K562 (cell line): ENCODE measurements at regions not wholly inside any gene's neighbourhood (a gene's known extent, or its start where the extent isn't known, plus 50 kb on each side); places are given as distances from the start of the nearest gene placed in this dataset.

ENCODE experiments used
- EZH2 ChIP-seq: IDR thresholded peaks from 2 replicates; pipeline ENCODE4 v1.6.1; 2012; ENCODE audit warnings: low read depth, mild to moderate bottlenecking, inconsistent platforms, low read length, borderline replicate concordance
- FOXM1 ChIP-seq, 2 experiments: fragments of 450-650 bp in 1 of 2; sonication (generic) in 1 of 2; formaldehyde crosslinking in 1 of 2; IDR thresholded peaks; 2 replicates each; pipeline versions ENCODE4 v1.6.1 to v1.9.0; 2017 to 2022; ENCODE audit warnings: low read depth in 2 of 2, mild to moderate bottlenecking in 2 of 2, missing genetic modification reagents in 1 of 2, moderate library complexity in 1 of 2
- MAZ ChIP-seq, 2 experiments: fragments of 450-650 bp in 1 of 2; sonication (generic) in 1 of 2; formaldehyde crosslinking; IDR thresholded peaks in 1 of 2; conservative IDR thresholded peaks in 1 of 2; 2 replicates each; pipeline versions ENCODE4 v1.4.0 to v1.5.0; 2020; ENCODE audit warnings: mild to moderate bottlenecking in 1 of 2, missing genetic modification reagents in 1 of 2
- NR2C2 ChIP-seq, 2 experiments: fragments of 200-800 bp in 1 of 2; sonication (Bioruptor generic) in 1 of 2; sonication (generic) in 1 of 2; formaldehyde crosslinking in 1 of 2; IDR thresholded peaks; 2 replicates each; pipeline versions ENCODE4 v1.6.1 to v1.8.0; 2016 to 2022; ENCODE audit warnings: mild to moderate bottlenecking in 1 of 2, missing compliant biosample characterization in 1 of 2, missing genetic modification characterization in 1 of 2, missing genetic modification reagents in 1 of 2
- SAFB2 ChIP-seq: fragments of 200-400 bp; formaldehyde crosslinking; IDR thresholded peaks from 2 replicates; pipeline ENCODE4 v1.6.1; 2018; ENCODE audit warnings: borderline replicate concordance, low read length, low read depth, moderate library complexity; ENCODE audit not compliant: severe bottlenecking
- SRSF9 ChIP-seq: fragments of 200-400 bp; formaldehyde crosslinking; IDR thresholded peaks from 2 replicates; pipeline ENCODE4 v1.6.1; 2017; ENCODE audit warnings: low read depth, low read length, borderline replicate concordance
- ZKSCAN1 ChIP-seq: fragments of 150-350 bp; IDR thresholded peaks from 2 replicates; pipeline ENCODE4 v1.6.1; 2016; ENCODE audit warnings: low read depth, low read length
- TF ChIP-seq, protein P1 (sequence below): sonication (generic); formaldehyde crosslinking; IDR thresholded peaks from 2 replicates; pipeline ENCODE4 v1.4.0; 2020; ENCODE audit warnings: mild to moderate bottlenecking, missing genetic modification reagents
- TF ChIP-seq, protein P2 (sequence below): fragments of 200-800 bp; sonication (Bioruptor generic); IDR thresholded peaks from 2 replicates; pipeline ENCODE4 v1.6.1; 2016; ENCODE audit warnings: missing genetic modification characterization, missing compliant biosample characterization
- TF ChIP-seq, protein P3 (sequence below): fragments of 250-450 bp; sonication (Bioruptor Pico); IDR thresholded peaks from 2 replicates; pipeline ENCODE4 v1.5.0; 2020; ENCODE audit warnings: mild to moderate bottlenecking

DNA sequence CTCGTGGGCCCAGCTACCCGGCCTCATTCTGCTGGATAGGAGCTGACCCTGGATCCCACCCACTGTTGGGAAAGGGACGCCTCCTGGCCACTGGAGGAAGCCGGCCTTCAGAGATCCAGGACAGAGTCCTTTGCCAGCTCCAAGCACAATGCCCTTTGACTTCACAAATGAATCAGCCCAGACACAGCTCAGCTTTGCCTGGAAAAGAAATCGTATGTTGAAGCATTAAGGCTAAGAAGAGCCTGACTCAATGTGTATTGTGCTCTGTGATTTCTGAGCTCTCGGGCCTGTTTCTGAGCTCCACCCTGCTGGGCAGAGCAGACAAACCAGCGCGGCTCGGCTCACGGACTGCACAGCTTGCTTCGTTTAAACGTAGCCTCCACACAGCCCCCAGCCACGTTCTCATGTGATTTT is 162.9 kb upstream of the APCDD1 start:
- TF ChIP-seq FOXM1 (IDR thresholded peaks at IDR 0.05; ENCODE audit: low read depth) (no peak), FOXM1 (CRISPR knock-in tag; IDR thresholded peaks at IDR 0.05; ENCODE audit: low read depth) (no peak), EZH2 (no peak), SAFB2 (no peak), NR2C2 (CRISPR knock-in tag; IDR thresholded peaks at IDR 0.05) (no peak), NR2C2 (tag; IDR thresholded peaks at IDR 0.05) (no peak), ZKSCAN1 (no peak), SRSF9 (no peak), MAZ (CRISPR knock-in tag; conservative IDR thresholded peaks at IDR 0.05 in 1 of 2, IDR thresholded peaks at IDR 0.05 in 1 of 2) (no peak)
- TF ChIP-seq, protein P1, sequence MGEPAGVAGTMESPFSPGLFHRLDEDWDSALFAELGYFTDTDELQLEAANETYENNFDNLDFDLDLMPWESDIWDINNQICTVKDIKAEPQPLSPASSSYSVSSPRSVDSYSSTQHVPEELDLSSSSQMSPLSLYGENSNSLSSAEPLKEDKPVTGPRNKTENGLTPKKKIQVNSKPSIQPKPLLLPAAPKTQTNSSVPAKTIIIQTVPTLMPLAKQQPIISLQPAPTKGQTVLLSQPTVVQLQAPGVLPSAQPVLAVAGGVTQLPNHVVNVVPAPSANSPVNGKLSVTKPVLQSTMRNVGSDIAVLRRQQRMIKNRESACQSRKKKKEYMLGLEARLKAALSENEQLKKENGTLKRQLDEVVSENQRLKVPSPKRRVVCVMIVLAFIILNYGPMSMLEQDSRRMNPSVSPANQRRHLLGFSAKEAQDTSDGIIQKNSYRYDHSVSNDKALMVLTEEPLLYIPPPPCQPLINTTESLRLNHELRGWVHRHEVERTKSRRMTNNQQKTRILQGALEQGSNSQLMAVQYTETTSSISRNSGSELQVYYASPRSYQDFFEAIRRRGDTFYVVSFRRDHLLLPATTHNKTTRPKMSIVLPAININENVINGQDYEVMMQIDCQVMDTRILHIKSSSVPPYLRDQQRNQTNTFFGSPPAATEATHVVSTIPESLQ: no peak
- TF ChIP-seq, protein P2, sequence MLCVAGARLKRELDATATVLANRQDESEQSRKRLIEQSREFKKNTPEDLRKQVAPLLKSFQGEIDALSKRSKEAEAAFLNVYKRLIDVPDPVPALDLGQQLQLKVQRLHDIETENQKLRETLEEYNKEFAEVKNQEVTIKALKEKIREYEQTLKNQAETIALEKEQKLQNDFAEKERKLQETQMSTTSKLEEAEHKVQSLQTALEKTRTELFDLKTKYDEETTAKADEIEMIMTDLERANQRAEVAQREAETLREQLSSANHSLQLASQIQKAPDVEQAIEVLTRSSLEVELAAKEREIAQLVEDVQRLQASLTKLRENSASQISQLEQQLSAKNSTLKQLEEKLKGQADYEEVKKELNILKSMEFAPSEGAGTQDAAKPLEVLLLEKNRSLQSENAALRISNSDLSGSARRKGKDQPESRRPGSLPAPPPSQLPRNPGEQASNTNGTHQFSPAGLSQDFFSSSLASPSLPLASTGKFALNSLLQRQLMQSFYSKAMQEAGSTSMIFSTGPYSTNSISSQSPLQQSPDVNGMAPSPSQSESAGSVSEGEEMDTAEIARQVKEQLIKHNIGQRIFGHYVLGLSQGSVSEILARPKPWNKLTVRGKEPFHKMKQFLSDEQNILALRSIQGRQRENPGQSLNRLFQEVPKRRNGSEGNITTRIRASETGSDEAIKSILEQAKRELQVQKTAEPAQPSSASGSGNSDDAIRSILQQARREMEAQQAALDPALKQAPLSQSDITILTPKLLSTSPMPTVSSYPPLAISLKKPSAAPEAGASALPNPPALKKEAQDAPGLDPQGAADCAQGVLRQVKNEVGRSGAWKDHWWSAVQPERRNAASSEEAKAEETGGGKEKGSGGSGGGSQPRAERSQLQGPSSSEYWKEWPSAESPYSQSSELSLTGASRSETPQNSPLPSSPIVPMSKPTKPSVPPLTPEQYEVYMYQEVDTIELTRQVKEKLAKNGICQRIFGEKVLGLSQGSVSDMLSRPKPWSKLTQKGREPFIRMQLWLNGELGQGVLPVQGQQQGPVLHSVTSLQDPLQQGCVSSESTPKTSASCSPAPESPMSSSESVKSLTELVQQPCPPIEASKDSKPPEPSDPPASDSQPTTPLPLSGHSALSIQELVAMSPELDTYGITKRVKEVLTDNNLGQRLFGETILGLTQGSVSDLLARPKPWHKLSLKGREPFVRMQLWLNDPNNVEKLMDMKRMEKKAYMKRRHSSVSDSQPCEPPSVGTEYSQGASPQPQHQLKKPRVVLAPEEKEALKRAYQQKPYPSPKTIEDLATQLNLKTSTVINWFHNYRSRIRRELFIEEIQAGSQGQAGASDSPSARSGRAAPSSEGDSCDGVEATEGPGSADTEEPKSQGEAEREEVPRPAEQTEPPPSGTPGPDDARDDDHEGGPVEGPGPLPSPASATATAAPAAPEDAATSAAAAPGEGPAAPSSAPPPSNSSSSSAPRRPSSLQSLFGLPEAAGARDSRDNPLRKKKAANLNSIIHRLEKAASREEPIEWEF (CRISPR knock-in tag): no peak
- TF ChIP-seq, protein P3, sequence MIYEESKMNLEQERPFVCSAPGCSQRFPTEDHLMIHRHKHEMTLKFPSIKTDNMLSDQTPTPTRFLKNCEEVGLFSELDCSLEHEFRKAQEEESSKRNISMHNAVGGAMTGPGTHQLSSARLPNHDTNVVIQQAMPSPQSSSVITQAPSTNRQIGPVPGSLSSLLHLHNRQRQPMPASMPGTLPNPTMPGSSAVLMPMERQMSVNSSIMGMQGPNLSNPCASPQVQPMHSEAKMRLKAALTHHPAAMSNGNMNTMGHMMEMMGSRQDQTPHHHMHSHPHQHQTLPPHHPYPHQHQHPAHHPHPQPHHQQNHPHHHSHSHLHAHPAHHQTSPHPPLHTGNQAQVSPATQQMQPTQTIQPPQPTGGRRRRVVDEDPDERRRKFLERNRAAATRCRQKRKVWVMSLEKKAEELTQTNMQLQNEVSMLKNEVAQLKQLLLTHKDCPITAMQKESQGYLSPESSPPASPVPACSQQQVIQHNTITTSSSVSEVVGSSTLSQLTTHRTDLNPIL (CRISPR knock-in tag): no peak
